Posterior cingulate gyrus (tissue), 11 donors: ENCODE measurements at regions not wholly inside any gene's neighbourhood (a gene's known extent, or its start where the extent isn't known, plus 50 kb on each side); places are given as distances from the start of the nearest gene placed in this dataset.

Experiments
- DNase-seq, 10 donors: peaks; one replicate each; pipeline versions ENCODE4 v3.0.0 to v3.0.0-alpha.2; 2020 to 2021; ENCODE audit warnings: mixed read lengths in 3 of 10
- intact Hi-C: fragments of 100-400 bp; cut with DNase I; formaldehyde crosslinking; loops from one replicate; pipeline ENCODE4 v1.15.1; 2023

DNA sequence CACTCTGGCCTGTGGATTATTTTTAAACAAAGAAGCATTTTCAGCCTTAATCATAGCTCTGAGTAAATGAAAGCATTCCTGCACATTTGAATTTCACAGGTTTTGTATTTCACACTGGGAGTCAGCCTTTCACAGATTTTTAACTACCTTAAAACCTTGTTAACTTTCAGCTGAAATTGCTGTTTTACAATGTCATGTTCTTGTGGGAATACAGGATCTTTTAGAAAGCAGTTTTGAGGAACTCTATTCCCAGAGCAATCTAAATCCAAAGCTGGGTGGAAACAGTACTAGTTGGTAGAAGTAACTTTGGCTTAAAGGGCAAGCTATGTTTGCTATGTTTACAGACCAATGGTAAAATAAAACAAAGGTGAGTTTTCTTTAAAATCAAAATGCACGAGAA lies 600.6 kb downstream of the KCNJ2 start:
- intact Hi-C loops, result no loop called here
- no peak for DNase-seq

- intact Hi-C loops, result no loop called here
- no peak for DNase-seq
Measured at GRCh38 chr17:70771804-70772386, 602.6 kb downstream of the KCNJ2 start.

DNA sequence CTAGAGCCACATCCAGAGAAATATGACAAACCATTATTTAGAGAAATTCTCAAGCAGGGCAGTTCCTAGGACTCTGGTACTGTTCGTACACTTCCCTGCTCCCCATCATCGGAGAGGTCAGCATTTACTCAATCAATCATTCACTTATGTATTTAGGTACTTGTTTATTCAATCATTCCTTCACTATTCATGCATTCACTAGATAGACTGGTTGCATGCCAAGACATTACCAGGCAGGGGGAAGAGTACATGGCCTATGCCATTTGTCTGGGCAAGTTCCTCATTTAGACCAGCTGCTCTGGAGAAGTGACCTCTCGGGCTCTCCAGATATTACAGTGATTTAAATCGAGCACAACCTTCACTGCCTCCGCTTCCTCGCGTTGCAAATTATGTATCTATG lies 603.4 kb downstream of the KCNJ2 start:
- DNase-seq, result no peak
- intact Hi-C loops, result no loop called here

DNA sequence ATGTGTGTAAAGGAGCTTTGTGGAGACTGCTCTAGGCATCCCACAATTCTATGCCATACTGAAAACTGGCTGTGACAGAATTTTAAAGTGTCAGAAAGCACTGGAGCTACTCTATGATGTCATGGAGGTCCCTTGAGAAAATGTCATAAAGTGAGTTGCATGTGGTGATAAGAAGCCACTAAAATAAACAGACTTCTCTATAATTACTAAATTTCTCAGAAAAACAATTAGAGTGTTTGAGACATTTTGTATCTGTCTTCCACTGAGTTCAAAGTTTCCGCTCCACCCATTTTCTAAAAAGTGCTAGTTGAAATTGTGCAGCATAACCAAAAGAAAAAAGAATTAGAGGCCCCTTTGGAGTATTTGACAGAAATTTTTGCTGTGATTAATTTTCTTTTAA lies 603.9 kb downstream of the KCNJ2 start:
- intact Hi-C loops, result no loop called here
- DNase-seq, result no peak

DNA sequence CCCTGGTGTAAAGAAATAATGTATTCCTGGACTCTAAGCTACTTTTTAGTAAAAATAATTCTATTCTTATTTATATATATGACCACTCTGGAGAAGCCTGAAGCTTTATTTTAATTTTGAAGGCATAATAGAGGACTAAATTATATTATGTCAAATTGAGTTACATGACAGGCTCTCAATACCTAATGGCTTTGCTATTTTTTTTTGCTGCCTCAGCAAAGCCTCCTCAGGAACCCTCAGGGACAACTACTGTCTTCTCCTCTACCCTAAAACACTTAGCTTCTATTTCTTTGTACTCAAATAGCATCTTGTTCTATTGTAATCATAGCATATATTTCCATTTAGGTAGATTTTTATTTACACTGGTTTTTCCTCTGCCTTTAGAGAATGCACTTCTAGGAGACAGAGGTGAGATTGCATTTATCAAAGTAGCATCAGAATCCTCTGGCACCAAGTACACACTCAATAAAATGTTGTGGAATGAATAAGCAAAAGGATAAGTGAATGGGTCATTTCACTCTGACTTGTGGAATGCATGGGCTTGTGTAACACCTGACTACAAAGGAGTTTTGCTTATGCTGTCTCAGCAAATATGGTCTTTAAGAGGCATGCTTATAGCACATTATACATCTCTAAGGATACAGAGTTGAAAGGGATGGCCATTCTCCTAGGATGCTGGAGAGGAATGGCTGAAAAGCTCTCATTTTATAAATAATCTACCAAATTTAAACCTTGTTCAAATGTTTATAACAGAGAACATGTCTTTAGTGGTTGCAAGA lies 605.2 kb downstream of the KCNJ2 start:
- no peak for DNase-seq
- intact Hi-C loops, result no loop called here

GRCh38 chr17:70775679-70776078 lies 606.3 kb downstream of the KCNJ2 start:
- intact Hi-C loops, result no loop called here
- DNase-seq, result no peak

DNA sequence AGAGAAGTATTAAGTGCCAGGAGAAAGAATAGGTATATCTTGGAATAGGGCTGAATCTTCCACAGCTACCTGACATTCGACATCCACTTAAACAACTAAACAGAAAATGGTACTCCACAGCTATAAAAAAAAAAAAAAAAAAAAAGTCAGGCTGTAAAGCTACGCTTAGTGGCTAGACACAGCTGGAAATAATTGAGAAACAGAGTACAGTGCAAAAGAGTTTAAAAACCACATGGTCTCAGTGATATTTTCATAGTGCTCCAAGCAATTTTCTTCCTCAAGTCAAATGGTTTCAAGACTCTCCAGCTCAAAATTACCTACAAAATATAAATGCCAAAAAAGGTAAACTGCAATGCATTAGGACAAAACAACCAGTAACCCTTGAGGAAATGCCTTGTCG lies 607.1 kb downstream of the KCNJ2 start:
- intact Hi-C loops, result no loop called here

GRCh38 chr17:70780031-70780430 lies 610.7 kb downstream of the KCNJ2 start:
- intact Hi-C loops, result no loop called here
- DNase-seq, result no peak

More for the DNA sequence above, 607.1 kb downstream of the KCNJ2 start:
- DNase-seq, result no peak

DNA sequence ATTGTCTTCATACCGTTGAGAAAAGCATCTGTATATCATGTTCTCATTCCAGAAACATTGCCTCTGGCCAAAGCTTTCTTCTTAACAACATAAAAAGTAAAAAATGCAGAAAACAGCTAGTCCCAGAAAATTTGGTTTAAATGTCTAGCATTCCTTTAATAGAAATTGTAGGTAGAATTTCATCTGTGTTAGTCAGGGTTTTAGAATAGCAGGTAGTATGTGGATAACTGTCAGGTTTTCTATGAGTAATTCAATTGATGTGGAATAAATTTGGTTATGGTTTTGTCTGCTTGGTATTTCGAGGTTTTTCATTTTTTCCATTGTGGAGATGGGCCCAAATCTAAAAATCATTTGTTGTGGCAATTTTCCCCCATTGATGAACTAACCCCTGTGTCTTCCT lies 616.7 kb downstream of the KCNJ2 start:
- intact Hi-C loops, result no loop called here
- DNase-seq, result no peak

DNA sequence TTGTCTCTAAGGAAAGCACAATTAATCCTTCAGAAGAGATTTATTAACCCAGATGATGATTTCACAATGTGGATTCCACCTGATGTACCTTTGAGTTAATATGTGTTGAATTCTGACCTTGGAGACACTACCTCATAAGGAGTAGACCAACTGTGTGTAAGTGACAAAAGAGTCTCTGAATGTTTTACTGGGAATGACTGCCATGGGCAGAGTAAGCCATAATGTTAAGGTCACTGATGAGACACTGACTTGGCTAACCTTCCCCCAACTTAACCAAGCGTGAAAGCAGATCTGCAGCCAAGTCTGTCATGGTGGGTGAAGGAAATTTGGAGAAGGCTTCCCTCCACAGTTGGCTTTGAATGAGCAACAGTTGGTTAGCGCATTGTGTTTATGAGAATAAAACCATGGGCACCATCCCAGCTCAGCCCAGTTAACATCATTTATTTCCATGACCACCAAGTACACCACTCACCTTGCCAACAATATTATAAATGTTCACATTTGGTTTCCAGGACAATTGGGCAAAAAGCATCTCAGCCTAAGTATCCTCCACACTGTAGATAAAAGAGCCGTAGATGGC lies 618.5 kb downstream of the KCNJ2 start:
- intact Hi-C loops, result no loop called here

DNA sequence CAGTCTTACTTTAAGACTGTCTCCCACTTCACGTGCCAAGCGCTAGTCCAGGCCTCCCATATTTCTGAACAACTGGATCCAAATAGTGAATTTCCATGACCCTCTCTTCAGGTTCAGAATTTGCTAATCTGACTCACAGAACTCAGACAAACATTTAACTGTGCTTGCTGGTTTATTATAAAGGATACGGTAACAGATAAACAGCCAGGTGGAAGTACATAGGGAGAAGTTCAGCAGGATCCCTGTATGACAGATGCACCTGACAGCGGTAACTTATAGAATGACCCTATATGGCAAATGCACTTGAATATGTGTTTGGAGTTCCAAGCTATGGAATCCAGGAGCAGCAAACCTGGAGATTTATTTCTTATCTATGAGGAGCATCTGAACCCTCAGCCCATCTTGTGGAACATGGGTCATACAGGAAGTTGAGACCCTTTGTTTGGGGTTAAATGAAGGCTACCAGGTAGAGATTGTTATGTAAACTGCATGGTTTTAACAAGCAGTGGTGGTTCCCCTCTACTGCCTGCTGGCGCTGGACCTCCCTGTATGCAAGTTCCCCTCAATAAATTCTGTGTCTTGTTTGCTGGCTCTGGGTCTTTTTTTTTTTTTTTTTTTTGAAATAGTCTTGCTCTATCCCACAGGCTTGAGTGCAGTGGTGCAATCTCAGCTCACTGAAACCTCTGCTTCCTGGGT lies 622.6 kb downstream of the KCNJ2 start:
- DNase-seq, result no peak
- intact Hi-C loops, result no loop called here

More for the DNA sequence above, 618.5 kb downstream of the KCNJ2 start:
- DNase-seq, result no peak

DNA sequence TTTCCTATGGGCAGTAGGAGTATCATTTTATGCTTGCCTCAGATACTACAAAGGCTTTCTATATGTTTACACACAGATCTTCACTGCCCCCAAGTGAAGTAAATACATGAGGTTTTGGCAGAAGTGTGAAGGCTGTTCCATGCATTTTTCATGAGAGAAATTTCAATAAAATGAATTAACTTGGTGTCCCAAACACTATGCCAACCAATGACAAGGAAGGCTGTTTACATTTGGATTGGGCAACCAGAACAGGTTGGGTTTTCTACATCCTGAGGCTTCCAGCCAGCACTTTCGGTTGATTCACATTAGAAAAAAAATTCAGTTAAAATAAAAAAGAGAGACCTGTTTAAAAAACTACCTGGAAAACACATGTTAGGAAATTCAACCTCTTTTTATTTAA lies 625.4 kb downstream of the KCNJ2 start:
- intact Hi-C loops, result no loop called here
- DNase-seq, result no peak

DNA sequence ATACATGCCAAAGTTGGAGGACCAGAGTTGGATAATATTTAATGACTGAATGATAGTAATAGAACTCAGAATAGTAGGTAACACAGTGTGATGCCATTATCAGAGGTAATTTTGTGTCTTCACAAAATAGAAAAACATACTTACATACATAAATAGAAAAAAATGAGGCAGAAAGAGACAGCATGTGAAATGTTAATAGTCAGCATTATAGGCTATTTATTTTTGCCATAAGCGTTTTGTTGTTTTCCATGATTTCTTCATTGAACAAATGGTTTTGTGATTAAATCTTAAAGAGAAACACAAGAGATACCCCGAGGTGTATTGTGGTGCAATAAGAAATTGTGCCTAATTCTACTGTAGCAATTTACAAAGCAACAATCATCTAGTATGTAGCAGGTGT lies 626.3 kb downstream of the KCNJ2 start:
- no peak for DNase-seq
- intact Hi-C loops, result no loop called here

- DNase-seq, result no peak
- intact Hi-C loops, result no loop called here
Measured at GRCh38 chr17:70796757-70797156, 627.4 kb downstream of the KCNJ2 start.

GRCh38 chr17:70797166-70797565 lies 627.8 kb downstream of the KCNJ2 start:
- intact Hi-C loops, result no loop called here
- DNase-seq, result no peak

DNA sequence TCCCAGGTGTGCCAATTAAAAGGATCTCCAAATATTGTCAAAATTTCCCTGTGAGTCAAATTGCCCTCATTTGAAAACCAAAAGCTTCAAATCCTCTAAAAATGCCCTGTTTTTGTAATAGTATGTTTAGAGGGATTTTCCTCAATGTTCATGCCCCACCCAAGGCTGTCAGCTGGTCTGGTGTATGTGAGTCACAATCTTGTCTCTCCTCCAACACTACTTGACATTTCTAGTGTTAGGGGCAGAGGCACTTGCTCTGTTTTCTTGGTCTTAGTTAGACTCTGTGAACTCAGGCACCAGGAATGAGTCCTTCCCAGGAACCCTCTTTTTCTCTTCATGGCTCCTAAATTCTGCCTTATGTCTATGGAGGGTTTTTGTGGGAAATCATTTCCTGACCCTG lies 634.8 kb downstream of the KCNJ2 start:
- no peak for DNase-seq
- intact Hi-C loops, result no loop called here

GRCh38 chr17:70808596-70808995 lies 639.3 kb downstream of the KCNJ2 start:
- intact Hi-C loops, result no loop called here
- DNase-seq, result no peak

GRCh38 chr17:70810609-70811008 lies 641.3 kb downstream of the KCNJ2 start:
- no peak for DNase-seq
- intact Hi-C loops, result no loop called here

- intact Hi-C loops, result no loop called here
- no peak for DNase-seq
Measured at GRCh38 chr17:70813355-70813930, 644.1 kb downstream of the KCNJ2 start.

- intact Hi-C loops, result no loop called here
- no peak for DNase-seq
Measured at GRCh38 chr17:70819183-70819582, 649.9 kb downstream of the KCNJ2 start.

DNA sequence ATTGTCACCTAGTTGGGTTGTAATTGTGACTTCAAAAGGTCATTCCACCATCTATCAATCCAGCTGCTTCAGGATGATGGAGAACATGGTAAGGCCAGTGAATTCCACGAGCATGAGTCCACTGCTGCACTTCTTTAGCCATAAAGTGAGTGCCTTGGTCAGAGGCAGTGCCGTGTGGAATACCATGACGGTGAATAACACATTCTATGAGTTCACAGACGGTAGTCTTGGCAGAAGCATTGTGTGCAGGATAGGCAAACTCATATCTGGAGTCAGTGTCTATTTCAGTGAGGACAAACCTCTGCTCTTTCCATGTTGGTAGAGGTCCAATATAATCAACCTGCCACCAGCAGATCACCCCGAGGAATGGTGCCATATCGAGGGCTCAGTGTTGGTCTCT lies 650.9 kb downstream of the KCNJ2 start:
- intact Hi-C loops, result no loop called here
- DNase-seq, result no peak
